SK-N-MC (cell line): ENCODE measurements at regions not wholly inside any gene's neighbourhood (a gene's known extent, or its start where the extent isn't known, plus 50 kb on each side); places are given as distances from the start of the nearest gene placed in this dataset.
"Not testable (repeated sequence)": the region's sequence is repeated elsewhere in the genome, so short reads cannot be mapped to it uniquely, and the experiment has no call there.

Experiments used
- DNase-seq: peaks from one replicate; pipeline ENCODE4 v3.0.0-alpha.2; 2011; ENCODE audit warnings: low read depth, low spot score
- H3K27ac ChIP-seq: fragments of 200-600 bp; sonication (generic); 2 replicates; pipeline ENCODE4 v1.5.1; 2016; ENCODE audit warnings: mixed run types
- H3K36me3 ChIP-seq: fragments of 200-600 bp; sonication (generic); 2 replicates; pipeline ENCODE4 v1.6.1; 2017; ENCODE audit warnings: antibody characterized with exemption, low read length, mixed read lengths; ENCODE audit not compliant: insufficient read depth
- H3K4me3 ChIP-seq: fragments of 200-600 bp; sonication (generic); 2 replicates; pipeline ENCODE4 v1.5.1; 2016
- H3K9ac ChIP-seq: fragments of 200-600 bp; sonication (generic); 2 replicates; pipeline ENCODE4 v1.8.0; 2017; ENCODE audit warnings: mixed run types, mixed read lengths; ENCODE audit not compliant: insufficient read length
- H3K9me3 ChIP-seq: fragments of 200-600 bp; sonication (generic); 2 replicates; pipeline ENCODE4 v1.6.1; 2017; ENCODE audit warnings: low read depth, mild to moderate bottlenecking, antibody characterized with exemption, low read length, moderate library complexity, mixed read lengths
- EZH2 ChIP-seq: fragments of 200-600 bp; sonication (generic); IDR thresholded peaks from one replicate; pipeline ENCODE4 v1.6.1; 2017; ENCODE audit warnings: antibody characterized with exemption
- FOXP2 ChIP-seq: optimal IDR thresholded peaks from 2 replicates; pipeline ENCODE3; 2011; ENCODE audit warnings: mild to moderate bottlenecking, moderate library complexity; ENCODE audit not compliant: insufficient read depth; ENCODE audit errors: extremely low read length, control extremely low read depth
- POLR2AphosphoS5 ChIP-seq: IDR thresholded peaks from 2 replicates; pipeline ENCODE4 v1.6.1; 2012; ENCODE audit warnings: mild to moderate bottlenecking, low read depth, low read length, borderline replicate concordance

GRCh38 chr16:73107371-73107770 lies 59.4 kb upstream of the ZFHX3 start:
- no peak overlapping the region for H3K27ac ChIP-seq
- no peak overlapping the region for H3K9ac ChIP-seq
- TF ChIP-seq FOXP2: no peak
- TF ChIP-seq POLR2AphosphoS5: no peak
- TF ChIP-seq EZH2: no peak
- no peak overlapping the region for H3K4me3 ChIP-seq
- H3K36me3 ChIP-seq: no peaks in the 10 kb centered on the region
- DNase-seq: no peak
- no peaks in the 10 kb centered on the region for H3K9me3 ChIP-seq

GRCh38 chr16:73106329-73107034 lies 58.6 kb upstream of the ZFHX3 start:
- no peak for TF ChIP-seq EZH2
- TF ChIP-seq FOXP2: no peak
- no peak for TF ChIP-seq POLR2AphosphoS5
- no peak for DNase-seq
- H3K9me3 ChIP-seq: no peaks in the 10 kb centered on the region

GRCh38 chr16:73101568-73101967 lies 53.6 kb upstream of the ZFHX3 start:
- TF ChIP-seq FOXP2 (no peak), POLR2AphosphoS5 (no peak), EZH2 (no peak)
- DNase-seq: no peak
- Histone ChIP-seq H3K4me3 (no peak overlapping the region), H3K9me3 (no peaks in the 10 kb centered on the region), H3K9ac (no peak overlapping the region), H3K27ac (no peak overlapping the region), H3K36me3 (no peaks in the 10 kb centered on the region)

More at GRCh38 chr16:73106329-73107034, 58.6 kb upstream of the ZFHX3 start:
- no peaks in the 10 kb centered on the region for H3K36me3 ChIP-seq
- H3K27ac ChIP-seq: no peak overlapping the region
- H3K9ac ChIP-seq: no peak overlapping the region
- H3K4me3 ChIP-seq: no peak overlapping the region

- H3K27ac ChIP-seq, H3K4me3 ChIP-seq, H3K36me3 ChIP-seq, DNase-seq, H3K9ac ChIP-seq, H3K9me3 ChIP-seq: not testable (repeated sequence)
Measured at GRCh38 chr16:73099601-73100000, 51.7 kb upstream of the ZFHX3 start.
